ENCODE measurements at regions not wholly inside any gene's neighbourhood (a gene's known extent, or its start where the extent isn't known, plus 50 kb on each side); places are given as distances from the start of the nearest gene placed in this dataset.

GRCh38 chr7:34539003-34539402 is 119.0 kb upstream of the NPSR1 start:
- TF ChIP-seq POLR2AphosphoS5 (IDR thresholded peaks at IDR 0.05; ENCODE audit: borderline replicate concordance, low read depth, low read length) (no peak), EZH2 (IDR thresholded peaks at IDR 0.05) (no peak), FOXP2 (optimal IDR thresholded peaks at IDR 0.05; ENCODE audit: control extremely low read depth, extremely low read length, insufficient read depth) (no peak)
